SHP77 treated with DMSO at 0.1 percent for 48 hours (cell line): ENCODE measurements at regions not wholly inside any gene's neighbourhood (a gene's known extent, or its start where the extent isn't known, plus 50 kb on each side); places are given as distances from the start of the nearest gene placed in this dataset.
A peak's percentile ranks its signal among the peaks of the same experiment; 100 is the strongest.
"Not testable (repeated sequence)": the region's sequence is repeated elsewhere in the genome, so short reads cannot be mapped to it uniquely, and the experiment has no call there.

Experiments used
- DNase-seq: peaks from one replicate; lab custom pipeline; 2025; lab: John Stamatoyannopoulos, UW

- no peak for DNase-seq
Measured at GRCh38 chr6:9020001-9020400, 584.7 kb upstream of the SLC35B3 start.

- DNase-seq: no peak
Measured at GRCh38 chr6:9009931-9010330, 574.6 kb upstream of the SLC35B3 start.

- no peak for DNase-seq
Measured at GRCh38 chr6:9007027-9007426, 571.7 kb upstream of the SLC35B3 start.

- no peak for DNase-seq
Measured at GRCh38 chr6:9002833-9003232, 567.5 kb upstream of the SLC35B3 start.

- DNase-seq: no peak
Measured at GRCh38 chr6:8995156-8995555, 559.8 kb upstream of the SLC35B3 start.

GRCh38 chr6:8993111-8993510 is 557.8 kb upstream of the SLC35B3 start:
- DNase-seq: no peak

GRCh38 chr6:8991844-8992243 is 556.5 kb upstream of the SLC35B3 start:
- DNase-seq: no peak

- DNase-seq: no peak
Measured at GRCh38 chr6:8990075-8990474, 554.7 kb upstream of the SLC35B3 start.

- DNase-seq: peak; percentile 38
Measured at GRCh38 chr6:8983202-8983688, 547.9 kb upstream of the SLC35B3 start.

- no peak for DNase-seq
Measured at GRCh38 chr6:8982668-8983067, 547.3 kb upstream of the SLC35B3 start.

GRCh38 chr6:8973395-8973794 is 538.0 kb upstream of the SLC35B3 start:
- DNase-seq: no peak

GRCh38 chr6:8969747-8970146 is 534.4 kb upstream of the SLC35B3 start:
- DNase-seq: no peak

GRCh38 chr6:8958894-8959511 is 523.7 kb upstream of the SLC35B3 start:
- DNase-seq: no peak

GRCh38 chr6:8953310-8953709 is 518.0 kb upstream of the SLC35B3 start:
- no peak for DNase-seq

GRCh38 chr6:8948733-8949132 is 513.4 kb upstream of the SLC35B3 start:
- no peak for DNase-seq

- no peak for DNase-seq
Measured at GRCh38 chr6:8947900-8948299, 512.6 kb upstream of the SLC35B3 start.

- no peak for DNase-seq
Measured at GRCh38 chr6:8944548-8944947, 509.2 kb upstream of the SLC35B3 start.

- DNase-seq: no peak
Measured at GRCh38 chr6:8943073-8943472, 507.7 kb upstream of the SLC35B3 start.

GRCh38 chr6:8941577-8941976 is 506.2 kb upstream of the SLC35B3 start:
- peak; percentile 6 for DNase-seq

GRCh38 chr6:8940356-8940755 is 505.0 kb upstream of the SLC35B3 start:
- DNase-seq: peak; percentile 11

- DNase-seq: peak; percentile 66
Measured at GRCh38 chr6:8939615-8940014, 504.3 kb upstream of the SLC35B3 start.

- no peak for DNase-seq
Measured at GRCh38 chr6:8934318-8934717, 499.0 kb upstream of the SLC35B3 start.

- DNase-seq: no peak
Measured at GRCh38 chr6:8930009-8930408, 494.7 kb upstream of the SLC35B3 start.

GRCh38 chr6:8920244-8920643 is 484.9 kb upstream of the SLC35B3 start:
- not testable (repeated sequence) for DNase-seq
